WI38 (cell line): ENCODE measurements at regions not wholly inside any gene's neighbourhood (a gene's known extent, or its start where the extent isn't known, plus 50 kb on each side); places are given as distances from the start of the nearest gene placed in this dataset.

Experiments
- H3K4me3 ChIP-seq: 2 replicates; pipeline ENCODE4 v1.5.1; 2011; ENCODE audit warnings: low read depth, mild to moderate bottlenecking, control low read depth, low read length
- CTCF ChIP-seq: IDR thresholded peaks from 2 replicates; pipeline ENCODE4 v1.5.1; 2012; ENCODE audit warnings: low read depth, mild to moderate bottlenecking, control low read depth, low read length

- no peak overlapping the region for H3K4me3 ChIP-seq
- TF ChIP-seq CTCF = no peak
These were observed 127.0 kb upstream of the MAFB start for GRCh38 chr20:40816039-40816352.

DNA sequence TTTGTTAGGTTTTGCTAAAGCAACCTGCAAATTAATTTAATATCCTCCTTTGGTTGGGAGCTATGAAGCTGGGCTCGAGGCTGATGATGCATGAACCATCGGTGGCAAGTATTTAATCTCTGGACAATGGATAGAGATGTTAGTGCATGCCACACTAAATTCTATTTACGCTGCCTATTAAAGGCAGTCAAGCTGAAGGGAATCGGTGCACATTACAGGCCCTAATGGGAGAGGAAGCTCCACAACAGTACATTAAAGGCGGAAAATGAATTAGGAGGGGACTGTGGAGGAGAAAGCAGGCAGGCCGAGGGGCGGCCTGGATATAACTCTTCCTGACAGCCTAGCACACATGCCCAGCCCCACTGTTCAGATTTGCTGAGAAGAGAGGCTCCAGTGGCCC, 132.4 kb upstream of the MAFB start:
- TF ChIP-seq CTCF = no peak
- H3K4me3 ChIP-seq = no peak overlapping the region

DNA sequence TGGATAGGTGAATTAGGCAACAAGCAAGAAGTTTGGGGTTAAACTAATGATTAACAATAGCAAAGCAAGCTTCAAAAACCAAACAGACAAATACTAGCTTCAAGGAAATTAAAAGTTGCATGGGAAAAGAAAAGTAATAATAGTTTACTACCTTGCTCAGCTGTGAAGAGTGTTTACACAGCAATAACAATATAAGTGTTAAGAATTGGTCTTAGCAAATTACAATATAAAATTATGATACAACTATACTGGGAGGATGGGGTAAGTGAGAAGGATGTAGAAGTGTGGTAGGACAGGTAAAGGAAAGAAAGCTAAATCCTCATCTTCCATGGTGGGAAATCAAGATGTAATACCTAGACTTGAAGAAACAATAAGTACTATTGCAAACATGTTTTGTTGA, 137.7 kb upstream of the MAFB start:
- no peak overlapping the region for H3K4me3 ChIP-seq
- no peak for TF ChIP-seq CTCF

GRCh38 chr20:40835321-40835720, 146.3 kb upstream of the MAFB start:
- TF ChIP-seq CTCF = no peak

DNA sequence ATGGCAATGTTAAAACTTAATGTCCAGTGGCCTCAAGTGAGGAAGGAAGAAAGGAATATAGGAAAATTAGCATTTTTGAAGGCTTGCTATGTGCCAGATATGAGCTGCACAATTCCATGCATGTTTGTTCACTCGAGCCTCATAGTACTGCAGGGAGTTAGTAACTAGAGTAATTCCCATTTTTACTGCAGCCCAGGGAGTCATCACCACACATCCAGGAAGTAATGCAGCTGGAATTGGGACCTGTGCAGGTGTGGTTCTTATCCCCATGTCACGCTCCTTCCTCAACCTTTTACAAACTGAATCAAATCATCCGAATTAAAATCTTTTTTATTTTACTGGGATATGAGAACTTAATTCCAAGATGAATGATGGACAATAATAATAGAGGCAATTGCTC, 149.5 kb upstream of the MAFB start:
- no peak for TF ChIP-seq CTCF
- no peak overlapping the region for H3K4me3 ChIP-seq

More at GRCh38 chr20:40835321-40835720, 146.3 kb upstream of the MAFB start:
- no peak overlapping the region for H3K4me3 ChIP-seq

GRCh38 chr20:40843251-40843650, 154.2 kb upstream of the MAFB start:
- H3K4me3 ChIP-seq = no peak overlapping the region
- no peak for TF ChIP-seq CTCF

DNA sequence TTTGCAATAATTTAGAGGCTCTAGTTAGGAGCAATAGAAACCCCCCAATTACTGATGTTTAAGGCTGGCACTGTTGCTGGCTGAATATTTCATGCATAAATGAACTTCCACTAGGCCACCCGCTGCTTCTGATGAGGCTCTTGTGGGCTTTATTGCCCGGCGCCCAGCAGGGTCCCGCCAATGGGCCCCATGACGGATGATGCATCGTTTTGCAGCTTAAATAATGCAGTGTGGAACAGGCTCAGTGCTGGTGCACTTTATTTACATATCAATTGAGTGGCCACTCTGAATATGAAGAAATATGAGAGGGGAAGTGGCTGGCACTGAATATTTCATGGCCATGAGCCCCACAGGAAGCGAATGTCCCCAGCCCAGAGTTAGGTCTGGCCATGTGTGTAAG, 155.3 kb upstream of the MAFB start:
- no peak for TF ChIP-seq CTCF
- no peak overlapping the region for H3K4me3 ChIP-seq
